Stimulated activated CD8-positive, alpha-beta memory T cell treated with anti-CD3 and anti-CD28 coated beads, Interleukin-15, amount 100 ng/mL, for 1 hour (primary cell): ENCODE measurements at regions not wholly inside any gene's neighbourhood (a gene's known extent, or its start where the extent isn't known, plus 50 kb on each side); places are given as distances from the start of the nearest gene placed in this dataset.
"Not testable (repeated sequence)": the region's sequence is repeated elsewhere in the genome, so short reads cannot be mapped to it uniquely, and the experiment has no call there.

Experiments
- DNase-seq: peaks from one replicate; pipeline ENCODE4 v3.0.0-alpha.2; 2020; ENCODE audit warnings: low read depth

DNA sequence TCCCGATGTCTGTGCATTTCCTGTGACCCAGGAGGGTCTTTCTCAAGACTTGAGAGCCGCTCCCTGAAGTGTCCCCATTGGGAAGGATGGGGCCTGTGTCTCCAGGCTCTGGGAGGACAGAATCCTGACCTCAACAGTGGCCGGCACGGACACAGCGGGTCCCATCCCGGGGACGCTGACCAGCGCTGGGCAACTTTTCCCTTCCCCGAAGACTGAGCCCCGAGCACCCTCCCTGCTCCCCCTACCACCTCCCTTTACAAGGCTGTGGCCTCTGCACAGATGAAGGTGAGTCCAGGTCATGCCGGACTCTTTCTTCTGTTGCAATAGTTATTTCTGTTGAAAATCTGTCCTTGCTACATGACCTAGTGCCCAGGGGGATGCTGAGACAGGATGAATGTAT is 135.7 kb downstream of the TMEM121 start:
- not testable (repeated sequence) for DNase-seq

DNA sequence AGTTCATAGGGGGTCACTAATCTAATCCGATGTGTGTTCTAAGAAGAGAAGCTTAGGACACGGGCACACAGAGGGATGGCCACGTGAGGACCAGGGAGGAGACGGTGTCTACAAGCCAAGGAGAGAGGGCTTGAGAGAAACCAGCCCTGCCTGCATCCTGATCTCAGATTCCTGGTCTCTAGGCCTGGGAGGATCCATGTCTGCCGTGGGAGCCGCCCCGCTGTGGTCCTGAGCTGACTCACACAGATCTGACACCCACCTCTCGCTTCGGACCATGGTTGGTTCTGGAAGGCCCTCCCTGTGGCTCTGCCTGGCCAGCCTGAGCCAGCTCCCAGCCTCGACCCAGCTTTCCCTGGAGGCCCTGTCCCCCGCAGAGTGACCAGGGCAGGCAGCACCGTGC is 136.2 kb downstream of the TMEM121 start:
- DNase-seq, result not testable (repeated sequence)

DNA sequence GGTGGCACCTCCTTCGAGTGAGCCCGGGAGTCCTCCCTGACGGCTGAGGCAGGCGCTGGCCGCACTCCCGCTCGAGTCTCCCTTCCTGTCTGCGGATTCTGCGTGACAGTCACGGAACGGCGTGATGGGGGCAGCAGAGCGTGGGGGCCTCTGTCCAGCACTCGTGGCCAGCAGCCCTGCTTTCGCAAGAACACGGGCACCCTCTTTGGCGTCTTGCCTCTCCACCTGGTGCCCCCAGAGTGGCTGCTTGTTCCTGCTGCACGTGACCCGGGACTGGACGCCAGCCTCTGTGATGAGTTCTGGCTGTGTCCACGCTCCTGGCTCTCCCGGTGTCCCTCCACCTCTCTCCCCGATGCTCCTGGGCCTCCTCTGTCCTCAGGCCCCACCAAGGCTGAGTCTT is 136.9 kb downstream of the TMEM121 start:
- DNase-seq, result not testable (repeated sequence)

DNA sequence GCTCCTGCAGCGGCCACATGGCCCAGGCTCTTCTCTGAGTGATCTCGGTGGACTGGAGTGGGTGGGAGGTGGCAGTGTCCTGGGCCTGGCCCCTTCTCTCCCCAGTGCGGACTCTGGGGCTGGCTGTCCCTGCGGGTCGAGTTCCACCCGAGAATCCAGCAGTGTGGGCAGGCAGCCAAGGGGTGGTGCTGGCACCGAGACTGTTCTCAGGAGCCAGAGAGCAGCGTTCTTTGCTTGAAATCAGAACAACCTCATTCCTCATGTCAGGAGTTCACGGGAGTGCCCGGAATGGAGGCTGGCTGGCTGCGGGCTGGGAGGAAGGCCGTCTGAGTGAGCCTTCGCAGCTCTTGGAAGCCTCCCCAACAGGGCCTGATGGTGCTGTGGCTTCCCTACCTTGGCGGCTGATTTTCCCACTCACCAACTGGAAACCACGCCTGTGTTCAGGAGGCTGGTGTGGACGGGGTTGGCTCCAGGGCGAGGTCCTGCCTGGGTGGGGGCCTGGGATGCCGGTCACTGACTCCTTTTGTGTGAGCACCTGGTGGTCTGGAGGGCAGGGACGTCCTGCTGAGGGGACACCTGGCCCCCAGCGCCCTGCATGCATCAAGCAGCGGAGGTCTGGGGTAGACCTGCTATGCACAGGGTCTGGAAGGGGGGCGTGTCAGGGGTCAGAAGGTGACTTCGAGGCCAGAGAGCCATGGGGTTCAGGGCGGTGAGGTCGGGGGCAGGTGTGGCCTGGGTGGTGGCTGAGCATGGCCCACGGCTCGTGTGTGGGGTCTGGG is 137.6 kb downstream of the TMEM121 start:
- DNase-seq, result not testable (repeated sequence)

DNA sequence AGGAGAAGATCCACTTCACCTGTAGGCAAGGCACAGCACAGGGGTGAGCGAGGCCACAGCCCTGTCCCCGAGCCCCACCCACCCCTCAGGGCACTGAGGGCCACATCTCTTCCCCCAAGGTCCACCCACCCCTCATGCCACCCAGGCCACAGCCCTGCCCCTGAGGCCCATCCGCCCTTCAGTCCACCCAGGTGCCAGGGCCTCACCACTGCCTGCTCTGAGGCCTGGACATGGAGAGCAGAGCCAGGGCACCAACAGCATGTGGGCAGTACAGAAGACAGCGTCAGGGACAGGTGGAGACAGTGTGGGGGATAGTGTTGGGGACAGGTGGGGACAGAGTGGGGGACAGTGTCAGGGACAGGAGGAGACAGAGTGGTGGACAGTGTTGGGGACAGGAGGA is 138.3 kb downstream of the TMEM121 start:
- no peak for DNase-seq

DNA sequence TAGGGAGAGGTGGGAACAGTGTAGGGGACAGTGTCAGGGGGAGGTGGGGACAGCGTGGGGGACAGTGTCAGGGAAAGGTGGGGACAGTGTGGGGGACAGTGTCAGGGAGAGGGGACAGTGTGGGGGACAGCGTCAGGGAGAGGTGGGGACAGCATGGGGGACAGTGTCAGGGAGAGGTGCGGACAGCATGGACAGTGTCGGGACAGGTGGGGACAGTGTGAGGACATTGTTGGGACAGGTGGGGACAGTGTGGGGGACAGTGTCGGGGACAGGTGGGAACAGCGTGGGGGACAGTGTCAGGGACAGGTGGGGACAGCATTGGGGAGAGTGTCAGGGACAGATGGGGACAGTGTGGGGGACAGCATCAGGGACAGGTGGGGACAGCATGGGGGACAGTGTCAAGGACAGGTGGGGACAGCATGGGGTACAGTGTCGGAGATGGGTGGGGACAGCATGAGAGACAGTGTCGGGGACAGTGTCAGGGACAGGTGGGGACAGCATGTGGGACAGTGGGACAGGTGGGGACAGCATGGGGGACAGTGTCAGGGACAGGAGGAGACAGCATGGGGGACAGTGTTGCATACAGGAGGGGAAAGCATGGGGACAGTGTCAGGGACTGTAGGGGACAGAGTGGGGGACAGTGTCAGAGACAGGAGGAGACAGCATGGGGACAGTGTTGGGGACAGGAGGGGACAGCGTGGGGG is 139.0 kb downstream of the TMEM121 start:
- no peak for DNase-seq

DNA sequence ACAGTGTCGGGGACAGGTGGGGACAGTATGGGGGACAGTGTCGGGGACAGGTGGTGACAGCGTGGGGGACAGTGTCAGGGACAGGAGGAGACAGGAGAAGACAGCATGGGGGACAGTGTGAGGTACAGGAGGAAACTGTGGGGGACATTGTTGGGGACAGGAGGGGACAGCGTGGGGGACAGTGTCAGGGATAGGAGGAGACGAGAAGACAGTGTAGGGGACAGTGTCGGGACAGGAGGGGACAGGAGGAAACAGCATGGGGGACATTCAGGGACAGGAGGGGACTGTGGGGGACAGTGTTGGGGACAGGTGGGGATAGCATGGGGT is 139.5 kb downstream of the TMEM121 start:
- no peak for DNase-seq

DNA sequence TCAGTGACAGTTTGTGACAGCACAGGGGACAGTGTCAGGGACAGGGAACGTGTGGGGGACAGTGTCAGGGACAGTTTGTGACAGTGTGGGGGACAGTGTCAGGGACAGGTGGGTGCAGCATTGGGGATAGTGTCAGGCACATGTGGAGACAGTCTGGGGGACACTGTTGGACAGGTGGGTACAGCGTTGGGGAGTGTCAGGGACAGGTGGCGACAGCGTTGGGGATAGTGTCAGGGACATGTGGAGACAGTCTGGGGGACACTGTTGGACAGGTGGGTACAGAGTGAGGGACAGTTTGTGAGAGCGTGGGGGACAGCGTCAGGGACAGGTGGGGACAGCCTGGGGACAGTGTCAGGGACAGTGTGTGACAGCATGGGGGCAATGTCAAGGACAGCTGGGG is 140.0 kb downstream of the TMEM121 start:
- DNase-seq, result no peak

DNA sequence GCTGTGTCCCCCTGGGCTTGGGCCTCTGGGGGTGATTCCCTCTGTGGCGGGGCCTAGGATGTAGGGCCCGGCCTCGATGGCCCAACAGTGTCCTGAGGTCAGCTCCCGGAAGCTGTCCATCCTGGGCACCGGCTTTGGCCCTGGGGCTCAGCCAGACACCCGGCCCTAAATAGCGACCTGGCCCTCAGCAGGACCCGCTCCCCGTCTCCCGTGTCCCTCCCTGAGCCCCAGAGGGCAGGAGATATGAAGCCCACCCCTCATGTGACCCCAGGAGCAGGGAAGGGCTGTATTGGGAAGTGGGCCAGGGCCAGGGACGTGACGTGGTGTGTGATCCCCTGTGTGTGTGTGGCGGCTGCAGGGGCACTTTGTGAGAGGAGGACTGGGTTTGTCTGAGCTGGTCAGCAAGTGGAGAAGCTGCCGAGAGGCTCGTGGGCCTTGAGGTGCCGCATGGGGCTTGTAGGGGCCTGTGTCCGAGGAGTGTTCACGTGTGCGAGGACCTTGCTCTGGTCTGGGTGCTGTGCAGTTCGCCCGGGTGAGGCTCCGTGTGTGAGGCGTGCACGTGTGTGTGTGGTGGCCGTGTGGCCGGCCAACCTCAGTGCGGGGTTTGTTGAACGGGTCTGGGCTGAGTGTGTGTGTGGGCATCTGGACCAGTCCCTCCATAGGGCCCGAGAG is 140.7 kb downstream of the TMEM121 start:
- DNase-seq, result not testable (repeated sequence)

DNA sequence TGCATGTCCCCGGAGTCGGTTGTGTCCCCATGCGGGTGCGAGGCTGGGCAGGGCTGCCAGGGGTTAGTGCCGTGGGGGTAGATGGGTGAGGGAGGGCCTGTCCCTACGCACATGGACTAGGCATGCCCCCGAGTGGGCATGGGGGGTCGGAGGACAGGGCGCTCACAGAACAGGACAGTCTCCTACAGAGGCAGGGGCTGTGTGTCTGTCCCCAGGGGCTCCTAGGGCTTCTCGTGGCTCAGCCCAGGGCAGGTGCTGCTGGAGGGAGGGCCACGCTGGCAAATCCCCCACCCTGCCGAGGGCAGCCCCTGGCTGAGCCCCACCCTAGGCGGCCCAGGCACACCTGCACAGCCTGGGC is 141.3 kb downstream of the TMEM121 start:
- DNase-seq, result not testable (repeated sequence)

DNA sequence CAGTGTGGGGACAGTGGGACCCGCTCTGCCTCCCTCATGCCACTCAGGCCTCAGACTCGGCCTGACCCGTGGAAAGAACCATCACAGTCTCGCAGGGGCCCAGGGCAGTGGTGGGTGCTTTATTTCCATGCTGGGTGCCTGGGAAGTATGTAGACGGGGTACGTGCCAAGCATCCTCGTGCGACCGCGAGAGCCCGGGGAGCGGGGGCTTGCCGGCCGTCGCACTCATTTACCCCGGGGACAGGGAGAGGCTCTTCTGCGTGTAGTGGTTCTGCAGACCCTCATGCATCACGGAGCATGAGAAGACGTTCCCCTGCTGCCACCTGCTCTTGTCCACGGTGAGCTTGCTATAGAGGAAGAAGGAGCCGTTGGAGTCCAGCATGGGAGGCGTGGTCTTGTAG is 141.6 kb downstream of the TMEM121 start:
- not testable (repeated sequence) for DNase-seq

DNA sequence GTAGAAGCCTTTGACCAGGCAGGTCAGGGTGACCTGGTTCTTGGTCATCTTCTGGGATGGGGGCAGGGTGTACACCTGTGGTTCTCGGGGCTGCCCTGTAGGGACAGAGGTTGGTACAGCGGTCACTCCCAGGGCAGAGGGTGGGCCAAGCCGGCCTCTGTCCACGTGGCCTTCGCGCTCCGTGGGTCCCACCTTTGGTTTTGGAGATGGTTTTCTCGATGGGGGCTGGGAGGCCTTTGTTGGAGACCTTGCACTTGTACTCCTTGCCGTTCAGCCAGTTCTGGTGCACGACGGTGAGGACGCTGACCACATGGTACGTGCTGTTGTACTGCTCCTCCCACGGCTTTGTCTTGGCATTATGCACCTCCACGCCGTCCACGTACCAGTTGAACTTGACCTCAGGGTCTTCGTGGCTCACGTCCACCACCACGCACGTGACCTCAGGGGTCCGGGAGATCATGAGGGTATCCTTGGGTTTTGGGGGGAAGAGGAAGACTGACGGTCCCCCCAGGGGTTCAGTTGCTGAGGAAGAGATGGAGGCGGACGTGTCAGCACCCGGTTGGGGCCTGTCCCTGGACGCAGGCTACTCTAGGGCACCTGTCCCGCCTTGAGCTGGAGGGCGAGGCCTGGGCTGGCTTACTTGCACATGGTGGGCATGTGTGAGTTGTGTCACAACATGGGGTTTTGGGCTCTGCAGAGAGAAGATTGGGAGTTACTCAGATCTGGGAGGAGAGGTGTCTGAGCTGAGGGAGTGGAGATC is 142.3 kb downstream of the TMEM121 start:
- DNase-seq, result not testable (repeated sequence)

DNA sequence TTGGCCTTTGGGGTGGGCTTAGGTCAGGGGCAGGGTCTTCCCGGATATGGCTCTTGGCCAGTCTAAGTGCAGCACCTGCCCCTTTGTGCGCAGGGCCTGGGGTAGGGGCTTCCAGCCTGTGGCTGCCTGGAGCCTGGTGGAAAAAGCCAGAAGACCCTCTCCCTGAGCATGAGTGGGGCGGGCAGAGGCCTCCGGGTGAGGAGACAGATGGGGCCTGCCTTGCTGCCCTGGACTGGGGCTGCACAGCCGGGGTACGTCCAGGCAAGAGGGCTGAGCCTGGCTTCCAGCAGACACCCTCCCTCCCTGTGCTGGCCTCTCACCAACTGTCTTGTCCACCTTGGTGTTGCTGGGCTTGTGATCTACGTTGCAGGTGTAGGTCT is 142.8 kb downstream of the TMEM121 start:
- not testable (repeated sequence) for DNase-seq

DNA sequence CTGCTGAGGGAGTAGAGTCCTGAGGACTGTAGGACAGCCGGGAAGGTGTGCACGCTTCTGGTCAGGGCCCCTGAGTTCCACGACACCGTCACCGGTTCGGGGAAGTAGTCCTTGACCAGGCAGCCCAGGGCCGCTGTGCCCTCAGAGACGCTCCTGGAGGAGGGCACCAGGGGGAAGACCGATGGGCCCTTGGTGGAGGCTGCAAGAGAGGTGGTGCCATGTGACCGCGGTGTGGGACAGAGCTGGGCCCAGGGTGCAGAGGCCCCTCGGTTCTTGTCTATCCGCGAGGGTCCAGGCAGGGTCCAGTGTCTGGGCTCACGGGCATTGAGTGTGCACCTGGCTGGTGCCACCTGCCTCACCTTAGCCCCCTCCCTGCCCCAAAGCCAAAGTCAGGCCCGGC is 143.3 kb downstream of the TMEM121 start:
- not testable (repeated sequence) for DNase-seq

DNA sequence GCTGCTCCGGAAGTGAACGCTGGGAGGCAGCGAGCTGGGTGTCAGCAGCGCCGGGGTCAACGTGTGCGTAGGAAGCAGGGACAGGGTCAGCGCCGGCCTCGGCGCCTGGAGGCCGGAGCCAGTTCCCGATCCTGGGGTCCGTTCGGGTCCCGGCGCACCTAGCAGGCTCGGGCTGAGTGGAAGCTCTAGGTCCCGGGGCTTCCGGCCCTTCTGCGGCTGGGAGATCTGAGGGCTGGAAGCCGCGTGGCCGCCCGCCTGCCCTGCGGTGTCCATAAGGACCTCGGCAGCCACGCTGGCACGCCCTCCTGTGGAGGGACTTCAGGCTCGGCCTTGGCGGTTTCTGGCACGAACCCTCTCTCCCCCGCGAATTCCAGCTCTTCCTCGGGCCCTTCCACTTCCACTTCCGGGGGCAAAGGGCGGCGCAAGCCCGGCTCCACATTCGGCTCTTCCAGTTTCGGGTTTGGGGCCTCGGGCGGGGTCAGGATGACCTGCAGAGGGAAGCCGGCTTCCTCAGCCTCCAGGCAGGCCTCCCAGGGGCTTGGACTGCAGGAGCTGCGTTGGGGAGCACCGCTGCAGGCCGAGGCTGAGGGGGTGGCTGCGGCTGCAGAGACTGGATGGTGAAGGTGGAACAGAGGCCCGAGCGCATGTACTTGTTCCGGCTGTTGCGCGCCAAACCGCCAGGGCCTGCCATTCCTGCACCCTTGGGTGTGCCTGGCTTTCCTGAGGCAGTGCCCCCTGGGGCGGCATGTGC is 146.2 kb downstream of the TMEM121 start:
- DNase-seq, result not testable (repeated sequence)

DNA sequence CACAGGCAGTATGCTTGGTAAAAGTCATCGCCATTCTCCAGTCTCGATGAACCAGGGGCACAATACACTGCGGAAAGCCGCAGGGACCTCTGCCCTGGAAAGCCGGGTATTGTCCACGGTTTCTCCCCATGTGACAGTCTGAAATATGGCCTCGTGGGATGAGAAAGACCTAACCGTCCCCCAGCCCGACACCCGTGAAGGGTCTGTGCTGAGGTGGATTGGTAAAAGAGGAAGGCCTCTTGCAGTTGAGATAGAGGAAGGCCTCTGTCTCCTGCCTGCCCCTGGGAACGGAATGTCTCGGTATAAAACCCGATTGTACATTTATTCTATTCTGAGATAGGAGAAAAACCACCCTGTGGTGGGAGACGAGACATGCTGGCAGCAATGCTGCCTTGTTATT is 149.1 kb downstream of the TMEM121 start:
- not testable (repeated sequence) for DNase-seq

DNA sequence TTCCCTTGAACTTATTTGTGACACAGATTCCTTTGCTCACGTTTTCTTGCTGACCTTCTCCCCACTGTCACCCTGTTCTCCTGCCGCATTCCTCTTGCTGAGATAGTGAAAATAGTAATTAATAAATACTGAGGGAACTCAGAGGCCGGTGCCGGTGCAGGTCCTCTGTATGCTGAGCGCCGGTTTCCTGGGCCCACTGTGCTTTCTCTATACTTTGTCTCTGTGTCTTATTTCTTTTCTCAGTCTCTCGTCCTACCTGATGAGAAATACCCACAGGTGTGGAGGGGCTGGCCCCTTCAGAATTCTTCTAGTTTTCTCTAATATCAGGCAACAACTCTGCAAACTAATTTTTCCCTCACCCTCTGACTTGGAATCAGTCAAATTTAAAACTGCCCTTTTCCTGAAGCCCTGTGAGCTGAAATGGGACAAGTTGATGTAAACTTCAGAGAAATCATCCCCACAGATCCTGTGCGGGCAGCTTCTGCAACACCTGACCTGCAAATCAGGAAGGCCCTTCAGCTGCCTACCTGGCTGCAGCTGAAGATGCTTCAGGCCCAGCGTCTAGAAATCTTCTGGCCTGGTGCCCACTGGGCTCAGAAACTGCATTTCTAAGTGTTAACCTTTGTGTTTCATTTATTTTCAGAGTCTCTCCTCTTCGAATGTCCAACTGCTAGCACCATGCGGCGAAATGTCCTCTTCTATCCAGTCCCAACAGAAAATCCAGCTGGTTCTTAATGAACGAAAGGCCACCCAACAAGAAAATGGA is 149.7 kb downstream of the TMEM121 start:
- DNase-seq, result not testable (repeated sequence)

DNA sequence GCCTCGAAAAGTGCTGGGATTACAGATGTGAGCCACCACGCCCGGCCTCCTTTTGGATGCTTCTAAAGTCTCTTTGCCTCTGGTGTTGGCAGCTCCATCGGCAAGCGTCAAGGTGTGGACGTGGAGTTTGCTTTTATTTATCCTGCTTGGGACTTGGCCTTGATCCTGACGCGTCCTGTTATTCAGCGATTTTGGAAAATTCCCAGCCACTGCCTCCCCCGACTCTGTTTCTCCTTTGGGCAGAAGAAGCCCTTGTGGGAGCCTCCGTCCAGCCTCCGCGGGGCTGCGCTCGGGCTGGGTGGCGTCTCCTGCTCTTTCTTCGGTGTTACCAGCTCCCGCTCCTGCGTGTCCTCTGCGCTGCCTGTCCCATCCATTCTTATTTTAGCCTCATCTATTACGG is 151.7 kb downstream of the TMEM121 start:
- DNase-seq, result not testable (repeated sequence)

DNA sequence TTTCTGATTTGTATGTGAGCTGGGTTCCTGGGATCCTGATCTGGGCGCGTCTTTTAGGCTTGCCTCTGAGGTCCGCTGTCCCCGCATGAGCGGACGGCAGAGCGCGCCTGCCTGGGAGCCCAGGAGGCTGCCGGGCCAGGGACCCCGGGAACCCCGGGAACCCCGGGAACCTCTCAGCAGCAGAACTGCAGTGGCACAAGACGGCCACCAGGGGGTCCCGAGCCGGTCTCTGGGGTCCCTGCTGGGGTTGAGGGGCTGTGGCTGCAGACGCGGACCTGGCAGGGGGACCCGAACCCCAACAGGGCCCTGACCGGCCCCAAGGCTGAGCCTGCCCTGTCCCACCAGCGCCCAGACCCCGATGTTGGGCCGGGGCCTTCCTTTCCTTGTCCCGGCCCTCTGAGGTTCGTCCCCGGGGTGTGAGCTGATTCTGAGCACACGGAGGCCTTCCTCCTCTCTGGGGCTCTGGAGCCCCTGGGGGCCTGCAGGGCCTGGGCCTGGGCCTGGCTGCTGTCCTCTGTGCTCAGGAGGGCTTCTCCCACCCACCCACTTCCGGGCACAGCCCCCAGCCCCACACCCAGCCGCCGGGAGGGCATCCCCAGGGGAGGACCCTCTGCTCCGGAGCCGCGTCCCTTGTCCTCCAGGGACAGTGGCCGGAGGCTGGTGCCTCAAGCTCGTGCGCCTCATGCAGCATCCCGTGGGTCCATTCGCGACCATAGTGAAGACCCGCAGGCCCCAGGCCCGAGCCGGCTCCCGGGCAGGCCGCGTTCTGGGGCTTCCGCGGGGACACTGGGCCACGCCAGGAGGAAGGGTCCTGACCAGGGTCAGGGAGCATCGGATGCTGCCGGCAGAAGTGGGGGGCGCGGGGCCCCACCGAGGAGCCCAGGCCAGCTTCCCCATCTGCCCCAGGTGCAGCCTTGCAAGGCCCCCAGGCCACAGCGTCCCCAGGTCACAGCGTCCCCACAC is 152.9 kb downstream of the TMEM121 start:
- not testable (repeated sequence) for DNase-seq
